Spleen (tissue), 11 donors: ENCODE measurements at regions not wholly inside any gene's neighbourhood (a gene's known extent, or its start where the extent isn't known, plus 50 kb on each side); places are given as distances from the start of the nearest gene placed in this dataset.

Experiments
- DNase-seq: peaks from one replicate; pipeline ENCODE4 v3.0.0-alpha.2; 2020
- H3K27ac ChIP-seq, 8 donors: fragments of 200-600 bp; sonication (generic) in 7 of 8; 1 replicate in 4 of 8; 2 replicates in 4 of 8; pipeline versions ENCODE4 v1.5.0 to v1.8.0; 2016 to 2021; ENCODE audit warnings: inconsistent platforms in 4 of 8, mild to moderate bottlenecking in 4 of 8, moderate library complexity in 1 of 8
- H3K27me3 ChIP-seq, 7 donors: fragments of 200-600 bp; sonication (generic) in 6 of 7; replicated peaks in 1 of 7; 1 replicate in 4 of 7; 2 replicates in 3 of 7; pipeline versions ENCODE4 v1.5.0 to v1.8.0; 2016 to 2021; ENCODE audit warnings: inconsistent platforms in 3 of 7, mild to moderate bottlenecking in 1 of 7
- H3K36me3 ChIP-seq, 6 donors: fragments of 200-600 bp; sonication (generic) in 5 of 6; 1 replicate in 4 of 6; 2 replicates in 2 of 6; pipeline versions ENCODE4 v1.5.0 to v1.8.0; 2016 to 2021; ENCODE audit warnings: inconsistent platforms in 2 of 6
- H3K4me1 ChIP-seq, 6 donors: fragments of 200-600 bp; sonication (generic) in 5 of 6; 1 replicate in 3 of 6; 2 replicates in 3 of 6; pipeline versions ENCODE4 v1.5.0 to v1.8.0; 2016 to 2021; ENCODE audit warnings: inconsistent platforms in 3 of 6
- H3K4me3 ChIP-seq, 8 donors: fragments of 200-600 bp; sonication (generic) in 7 of 8; 1 replicate in 4 of 8; 2 replicates in 4 of 8; pipeline versions ENCODE4 v1.5.0 to v1.8.0; 2016 to 2021; ENCODE audit warnings: inconsistent platforms in 4 of 8, mild to moderate bottlenecking in 4 of 8, moderate library complexity in 2 of 8
- H3K9me3 ChIP-seq, 8 donors: fragments of 200-600 bp; sonication (generic) in 7 of 8; 1 replicate in 4 of 8; 2 replicates in 4 of 8; pipeline versions ENCODE4 v1.5.0 to v1.8.0; 2016 to 2021; ENCODE audit warnings: inconsistent platforms in 4 of 8
- POLR2A ChIP-seq, 3 donors: fragments of 450-650 bp; IDR thresholded peaks; one replicate each; pipeline ENCODE4 v1.5.1; 2017; ENCODE audit warnings: antibody characterized with exemption in 3 of 3, mild to moderate bottlenecking in 1 of 3
- POLR2AphosphoS5 ChIP-seq, 3 donors: sonication (generic); formaldehyde crosslinking; IDR thresholded peaks; one replicate each; pipeline ENCODE4 v1.5.1; 2017; ENCODE audit warnings: antibody characterized with exemption in 3 of 3
- WGBS, 5 donors: extraction: QIAGEN DNeasy Blood & Tissue Kit in 3 of 5; methylation state at CpG; one replicate each; pipeline versions ENCODE4 v1.1.5 to v1.1.7; 2013 to 2018; 5-methylcytosine and 5-hydroxymethylcytosine counted together
- intact Hi-C: fragments of 100-400 bp; cut with DNase I; formaldehyde crosslinking; loops from one replicate; pipeline ENCODE4 v1.15.0; 2023; ENCODE audit warnings: low total_unique reads
- TF ChIP-seq, protein P1 (sequence below), 11 experiments: fragments of 200-600 bp in 7 of 11; fragments of 450-650 bp in 4 of 11; sonication (generic) in 4 of 11; IDR thresholded peaks in 8 of 11; conservative IDR thresholded peaks in 3 of 11; 1 replicate in 7 of 11; 2 replicates in 4 of 11; pipeline versions ENCODE4 v1.4.0 to v1.8.0; 2016 to 2021; ENCODE audit warnings: antibody characterized with exemption in 11 of 11, inconsistent platforms in 4 of 11, mild to moderate bottlenecking in 1 of 11
- donor health status: healthy with polysubstance abuse.
- donor health status: DM: no; HTN: no; CAD: no; lungs with moderate emphysema.
- donor health status: DM: no; HTN: no; CAD: no.
- donor health status: Bipolar disorder and iron deficiency.
- donor health status: healthy.
- donor health status: DM: no; HTN: no; CAD: no.
- donor health status: DM: yes; HTN: yes; CAD: no.

DNA sequence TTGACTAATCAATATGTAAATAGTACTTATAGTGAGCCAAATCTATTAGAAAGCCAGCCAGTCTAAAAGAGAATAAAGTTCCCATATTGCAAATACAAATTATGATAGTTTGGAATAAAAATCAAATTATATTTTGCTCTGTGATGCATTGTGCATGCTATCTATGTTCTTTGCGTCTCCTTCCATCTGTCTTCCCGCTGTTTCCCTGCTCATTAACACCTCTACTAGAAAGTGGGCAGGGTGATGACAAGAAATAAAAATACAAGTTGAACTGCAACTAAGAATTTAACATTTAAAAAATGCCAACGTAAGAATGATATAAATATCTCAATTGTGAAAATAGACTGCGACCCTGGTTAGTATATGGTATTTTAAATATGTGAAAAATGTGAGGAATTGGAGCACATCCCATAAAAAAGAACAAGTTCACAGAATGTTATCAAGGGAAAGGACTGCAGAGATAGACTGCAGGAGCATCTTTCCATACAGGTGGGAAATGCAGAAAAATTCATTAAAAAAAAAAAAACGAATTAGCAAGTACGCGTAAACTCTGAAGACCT is 157.6 kb upstream of the PDE7B start:
- no peak for DNase-seq
- H3K4me1 ChIP-seq = no peaks in the 10 kb centered on the region
- TF ChIP-seq, protein P1, sequence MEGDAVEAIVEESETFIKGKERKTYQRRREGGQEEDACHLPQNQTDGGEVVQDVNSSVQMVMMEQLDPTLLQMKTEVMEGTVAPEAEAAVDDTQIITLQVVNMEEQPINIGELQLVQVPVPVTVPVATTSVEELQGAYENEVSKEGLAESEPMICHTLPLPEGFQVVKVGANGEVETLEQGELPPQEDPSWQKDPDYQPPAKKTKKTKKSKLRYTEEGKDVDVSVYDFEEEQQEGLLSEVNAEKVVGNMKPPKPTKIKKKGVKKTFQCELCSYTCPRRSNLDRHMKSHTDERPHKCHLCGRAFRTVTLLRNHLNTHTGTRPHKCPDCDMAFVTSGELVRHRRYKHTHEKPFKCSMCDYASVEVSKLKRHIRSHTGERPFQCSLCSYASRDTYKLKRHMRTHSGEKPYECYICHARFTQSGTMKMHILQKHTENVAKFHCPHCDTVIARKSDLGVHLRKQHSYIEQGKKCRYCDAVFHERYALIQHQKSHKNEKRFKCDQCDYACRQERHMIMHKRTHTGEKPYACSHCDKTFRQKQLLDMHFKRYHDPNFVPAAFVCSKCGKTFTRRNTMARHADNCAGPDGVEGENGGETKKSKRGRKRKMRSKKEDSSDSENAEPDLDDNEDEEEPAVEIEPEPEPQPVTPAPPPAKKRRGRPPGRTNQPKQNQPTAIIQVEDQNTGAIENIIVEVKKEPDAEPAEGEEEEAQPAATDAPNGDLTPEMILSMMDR (IDR thresholded peaks at IDR 0.05 in 8 of 11, conservative IDR thresholded peaks at IDR 0.05 in 3 of 11) = no peak
- no peak for TF ChIP-seq POLR2AphosphoS5 (IDR thresholded peaks at IDR 0.05)
- TF ChIP-seq POLR2A (IDR thresholded peaks at IDR 0.05) = no peak
- no peak overlapping the region for H3K27ac ChIP-seq
- intact Hi-C loops = no loop called here
- no peaks in the 10 kb centered on the region for H3K9me3 ChIP-seq
- WGBS, 5 donors = 86 to 92% (median 90%) methylated on average over 7 of the region's 7 CpGs
- no peaks in the 10 kb centered on the region for H3K36me3 ChIP-seq
- no peak overlapping the region for H3K4me3 ChIP-seq
- H3K27me3 ChIP-seq = no peaks in the 10 kb centered on the region

DNA sequence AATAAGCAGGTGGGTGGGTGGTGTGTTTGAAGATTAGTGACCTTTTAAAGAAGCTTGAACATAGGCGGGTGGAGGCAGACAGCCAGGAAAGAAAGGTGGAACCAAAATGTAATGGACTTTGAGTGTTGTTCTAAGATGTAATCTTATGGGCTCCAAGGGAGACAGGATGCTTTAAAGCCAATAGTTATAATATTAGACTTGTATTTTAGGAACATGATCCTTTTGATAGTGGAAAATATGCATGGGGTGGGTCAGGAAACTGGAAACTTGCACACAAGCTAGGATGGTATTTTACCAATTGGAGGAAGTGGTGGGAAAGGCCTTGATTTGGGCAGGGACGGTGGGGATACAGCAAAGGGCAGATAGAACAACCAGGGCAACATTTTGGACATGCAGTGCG is 151.8 kb upstream of the PDE7B start:
- intact Hi-C loops = no loop called here

DNA sequence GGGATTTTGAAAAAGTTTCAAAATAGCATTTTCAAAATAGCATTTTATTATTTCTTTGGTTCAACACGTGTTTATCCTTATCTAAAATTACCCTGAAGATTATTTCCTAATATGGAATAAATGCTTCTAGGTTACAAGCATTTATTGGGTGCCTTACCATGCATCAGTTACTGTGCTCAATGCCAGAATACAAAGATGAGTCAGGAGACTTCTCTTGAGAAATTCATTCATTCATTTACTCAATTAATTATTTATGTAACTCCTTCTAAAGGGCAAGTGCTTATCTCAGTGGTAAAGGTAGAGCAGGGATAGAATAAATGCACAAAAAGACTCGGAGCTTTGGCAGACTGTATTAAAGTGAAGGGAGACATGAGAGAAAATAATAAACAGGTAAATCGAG is 150.1 kb upstream of the PDE7B start:
- H3K4me3 ChIP-seq = no peak overlapping the region
- WGBS, 5 donors = 71 to 86% (median 79%) methylated on average over 3 of the region's 3 CpGs
- H3K9me3 ChIP-seq = no peaks in the 10 kb centered on the region
- H3K27ac ChIP-seq = no peak overlapping the region
- DNase-seq = no peak
- no peaks in the 10 kb centered on the region for H3K27me3 ChIP-seq
- no peaks in the 10 kb centered on the region for H3K4me1 ChIP-seq
- intact Hi-C loops = no loop called here
- no peaks in the 10 kb centered on the region for H3K36me3 ChIP-seq
- TF ChIP-seq POLR2A (IDR thresholded peaks at IDR 0.05) = no peak
- no peak for TF ChIP-seq POLR2AphosphoS5 (IDR thresholded peaks at IDR 0.05)
- TF ChIP-seq, protein P1 (IDR thresholded peaks at IDR 0.05 in 8 of 11, conservative IDR thresholded peaks at IDR 0.05 in 3 of 11) = no peak

More for the DNA sequence above, 151.8 kb upstream of the PDE7B start:
- Histone ChIP-seq H3K27ac (no peak overlapping the region), H3K9me3 (no peaks in the 10 kb centered on the region), H3K4me1 (no peaks in the 10 kb centered on the region), H3K36me3 (no peaks in the 10 kb centered on the region), H3K4me3 (no peak overlapping the region), H3K27me3 (no peaks in the 10 kb centered on the region)
- WGBS, 5 donors = 71 to 84% (median 78%) methylated on average over 3 of the region's 3 CpGs
- DNase-seq = no peak
- no peak for TF ChIP-seq POLR2AphosphoS5 (IDR thresholded peaks at IDR 0.05)
- TF ChIP-seq POLR2A (IDR thresholded peaks at IDR 0.05) = no peak
- TF ChIP-seq, protein P1 (IDR thresholded peaks at IDR 0.05 in 8 of 11, conservative IDR thresholded peaks at IDR 0.05 in 3 of 11) = no peak

DNA sequence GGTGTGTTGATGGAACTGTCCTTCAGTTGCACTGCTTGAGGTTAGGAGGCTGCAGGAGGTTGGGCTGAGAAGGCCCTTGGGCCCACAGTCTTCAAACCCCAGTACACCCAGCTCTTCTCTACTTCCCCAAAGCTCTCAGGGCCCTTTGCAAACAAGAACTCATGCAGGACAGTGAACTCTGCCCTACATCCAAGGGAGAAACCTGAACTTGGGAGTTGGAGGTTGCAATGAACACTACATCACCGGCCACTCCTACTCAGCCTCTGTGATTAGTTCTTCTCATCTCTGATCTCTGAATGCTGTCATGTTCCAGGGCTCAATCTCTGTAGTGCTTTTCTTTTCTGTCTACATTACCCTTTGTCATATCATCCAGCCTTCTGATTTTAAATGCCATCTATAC is 148.5 kb upstream of the PDE7B start:
- WGBS, 5 donors = 87 to 97% (median 93%) methylated on average over 1 of the region's 1 CpG
- Histone ChIP-seq H3K9me3 (no peaks in the 10 kb centered on the region), H3K27ac (no peak overlapping the region), H3K27me3 (no peaks in the 10 kb centered on the region), H3K4me3 (no peak overlapping the region), H3K36me3 (no peaks in the 10 kb centered on the region), H3K4me1 (no peaks in the 10 kb centered on the region)
- DNase-seq = no peak
- TF ChIP-seq POLR2AphosphoS5 (IDR thresholded peaks at IDR 0.05) = no peak
- TF ChIP-seq POLR2A (IDR thresholded peaks at IDR 0.05) = no peak
- TF ChIP-seq, protein P1 (IDR thresholded peaks at IDR 0.05 in 8 of 11, conservative IDR thresholded peaks at IDR 0.05 in 3 of 11) = no peak
- intact Hi-C loops = no loop called here
